Endodermal cell (in vitro differentiated cells): ENCODE measurements at regions not wholly inside any gene's neighbourhood (a gene's known extent, or its start where the extent isn't known, plus 50 kb on each side); places are given as distances from the start of the nearest gene placed in this dataset.

Experiments used
- DNase-seq: peaks from one replicate; pipeline ENCODE4 v3.0.0-alpha.2; 2017
- H3K27ac ChIP-seq: 2 replicates; pipeline ENCODE4 v1.5.1; 2013; ENCODE audit warnings: mild to moderate bottlenecking, low read depth, low read length, moderate library complexity
- H3K27me3 ChIP-seq: 2 replicates; pipeline ENCODE4 v1.6.1; 2013; ENCODE audit warnings: mild to moderate bottlenecking, low read length, moderate library complexity; ENCODE audit not compliant: insufficient read depth, control insufficient read depth, poor library complexity, severe bottlenecking
- H3K36me3 ChIP-seq: 2 replicates; pipeline ENCODE4 v1.7.0; 2013; ENCODE audit warnings: mild to moderate bottlenecking, low read length, moderate library complexity; ENCODE audit not compliant: control insufficient read depth, insufficient read depth
- H3K4me1 ChIP-seq: one replicate; pipeline ENCODE4 v1.7.0; 2013; ENCODE audit warnings: low read length; ENCODE audit not compliant: control insufficient read depth, insufficient read depth
- H3K4me3 ChIP-seq: 2 replicates; pipeline ENCODE4 v1.5.1; 2013; ENCODE audit warnings: mild to moderate bottlenecking, low read length, moderate library complexity
- H3K9ac ChIP-seq: 2 replicates; pipeline ENCODE4 v1.6.1; 2013; ENCODE audit warnings: mild to moderate bottlenecking, low read length, moderate library complexity; ENCODE audit not compliant: poor library complexity, severe bottlenecking; ENCODE audit errors: extremely low read depth
- H3K9me3 ChIP-seq: 2 replicates; pipeline ENCODE4 v1.6.1; 2013; ENCODE audit warnings: mild to moderate bottlenecking, low read length, moderate library complexity; ENCODE audit not compliant: control insufficient read depth
- H3K27ac Mint-ChIP-seq: 2 replicates; pipeline ENCODE4 v1.8.0; 2020; ENCODE audit warnings: mixed read lengths
- H3K27me3 Mint-ChIP-seq: 2 replicates; pipeline ENCODE4 v1.8.0; 2021; ENCODE audit warnings: mild to moderate bottlenecking, mixed read lengths; ENCODE audit not compliant: insufficient read depth
- H3K36me3 Mint-ChIP-seq: 2 replicates; pipeline ENCODE4 v1.8.0; 2020; ENCODE audit warnings: low read depth, mixed read lengths
- H3K4me1 Mint-ChIP-seq: 2 replicates; pipeline ENCODE4 v1.8.0; 2020; ENCODE audit warnings: mixed read lengths
- H3K4me3 Mint-ChIP-seq: 2 replicates; pipeline ENCODE4 v1.8.0; 2020; ENCODE audit warnings: mild to moderate bottlenecking, moderate library complexity, mixed read lengths
- H3K9me3 Mint-ChIP-seq: 2 replicates; pipeline ENCODE4 v1.8.0; 2020; ENCODE audit warnings: mild to moderate bottlenecking, mixed read lengths
- WGBS, 2 experiments: methylation state at CpG; one replicate each; pipeline versions ENCODE4 v1.1.5 to v1.1.7; 2013; ENCODE audit warnings: missing lambda C conversion rate in 2 of 2, mixed read lengths in 1 of 2; ENCODE audit not compliant: insufficient coverage in 1 of 2, insufficient read length in 1 of 2; 5-methylcytosine and 5-hydroxymethylcytosine counted together
- TF ChIP-seq, protein P1 (sequence below): fragments of 200-600 bp; sonication (generic); conservative IDR thresholded peaks from 2 replicates; pipeline ENCODE4 v1.5.0; 2021; ENCODE audit warnings: antibody characterized with exemption, mild to moderate bottlenecking

GRCh38 chr11:45436966-45437365 is 150.8 kb upstream of the SYT13 start:
- Histone ChIP-seq H3K36me3 (no peaks in the 10 kb centered on the region), H3K4me3 (no peak overlapping the region), H3K9me3 (peaks cover 14% of the 10 kb centered on the region), H3K4me1 (no peaks in the 10 kb centered on the region), H3K27ac (no peak overlapping the region), H3K9ac (no peak overlapping the region), H3K27me3 (peaks cover 9% of the 10 kb centered on the region)
- TF ChIP-seq, protein P1, sequence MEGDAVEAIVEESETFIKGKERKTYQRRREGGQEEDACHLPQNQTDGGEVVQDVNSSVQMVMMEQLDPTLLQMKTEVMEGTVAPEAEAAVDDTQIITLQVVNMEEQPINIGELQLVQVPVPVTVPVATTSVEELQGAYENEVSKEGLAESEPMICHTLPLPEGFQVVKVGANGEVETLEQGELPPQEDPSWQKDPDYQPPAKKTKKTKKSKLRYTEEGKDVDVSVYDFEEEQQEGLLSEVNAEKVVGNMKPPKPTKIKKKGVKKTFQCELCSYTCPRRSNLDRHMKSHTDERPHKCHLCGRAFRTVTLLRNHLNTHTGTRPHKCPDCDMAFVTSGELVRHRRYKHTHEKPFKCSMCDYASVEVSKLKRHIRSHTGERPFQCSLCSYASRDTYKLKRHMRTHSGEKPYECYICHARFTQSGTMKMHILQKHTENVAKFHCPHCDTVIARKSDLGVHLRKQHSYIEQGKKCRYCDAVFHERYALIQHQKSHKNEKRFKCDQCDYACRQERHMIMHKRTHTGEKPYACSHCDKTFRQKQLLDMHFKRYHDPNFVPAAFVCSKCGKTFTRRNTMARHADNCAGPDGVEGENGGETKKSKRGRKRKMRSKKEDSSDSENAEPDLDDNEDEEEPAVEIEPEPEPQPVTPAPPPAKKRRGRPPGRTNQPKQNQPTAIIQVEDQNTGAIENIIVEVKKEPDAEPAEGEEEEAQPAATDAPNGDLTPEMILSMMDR = no peak
- H3K36me3 Mint-ChIP-seq = no peaks in the 10 kb centered on the region
- H3K4me3 Mint-ChIP-seq = no peak overlapping the region
- 97 to 100% methylated on average over 1 of the region's 1 CpG for WGBS, 2 experiments
- no peak overlapping the region for H3K27ac Mint-ChIP-seq
- no peak for DNase-seq
- peaks cover 29% of the 10 kb centered on the region for H3K27me3 Mint-ChIP-seq
- H3K4me1 Mint-ChIP-seq = peaks cover 1% of the 10 kb centered on the region
- H3K9me3 Mint-ChIP-seq = peaks cover 9% of the 10 kb centered on the region

DNA sequence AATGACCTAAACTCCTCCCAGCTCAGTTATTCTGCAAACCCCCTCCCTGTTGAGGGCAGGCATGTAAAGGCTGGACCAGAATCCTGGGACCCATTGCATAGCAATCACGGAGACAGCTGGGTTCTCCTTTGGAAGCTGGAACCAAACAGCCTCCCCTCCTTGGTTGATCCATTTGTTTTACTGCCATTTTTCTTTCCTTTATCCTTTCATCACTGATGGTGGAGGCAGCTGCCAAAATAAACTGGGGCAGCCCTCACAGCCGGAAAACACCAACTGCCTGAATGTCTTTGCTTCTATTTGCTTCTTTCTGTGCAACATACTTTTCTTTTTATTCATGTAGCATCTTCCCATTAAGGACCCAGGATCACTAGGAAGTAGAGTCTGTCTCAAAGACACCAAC is 150.0 kb upstream of the SYT13 start:
- DNase-seq = no peak
- peaks cover 9% of the 10 kb centered on the region for H3K27me3 ChIP-seq
- Mint-ChIP-seq H3K27me3 (peaks cover 29% of the 10 kb centered on the region), H3K4me3 (no peak overlapping the region), H3K4me1 (peaks cover 10% of the 10 kb centered on the region), H3K36me3 (no peaks in the 10 kb centered on the region), H3K9me3 (peaks cover 9% of the 10 kb centered on the region), H3K27ac (no peak overlapping the region)
- H3K36me3 ChIP-seq = no peaks in the 10 kb centered on the region
- TF ChIP-seq, protein P1 = no peak
- no peaks in the 10 kb centered on the region for H3K4me1 ChIP-seq
- H3K4me3 ChIP-seq = no peak overlapping the region
- H3K9me3 ChIP-seq = peaks cover 14% of the 10 kb centered on the region
- no peak overlapping the region for H3K27ac ChIP-seq
- WGBS, 2 experiments = 93% methylated on average over 2 of the region's 2 CpGs; no CpG with 5 or more reads in 1 of the 2 experiments
- H3K9ac ChIP-seq = no peak overlapping the region

DNA sequence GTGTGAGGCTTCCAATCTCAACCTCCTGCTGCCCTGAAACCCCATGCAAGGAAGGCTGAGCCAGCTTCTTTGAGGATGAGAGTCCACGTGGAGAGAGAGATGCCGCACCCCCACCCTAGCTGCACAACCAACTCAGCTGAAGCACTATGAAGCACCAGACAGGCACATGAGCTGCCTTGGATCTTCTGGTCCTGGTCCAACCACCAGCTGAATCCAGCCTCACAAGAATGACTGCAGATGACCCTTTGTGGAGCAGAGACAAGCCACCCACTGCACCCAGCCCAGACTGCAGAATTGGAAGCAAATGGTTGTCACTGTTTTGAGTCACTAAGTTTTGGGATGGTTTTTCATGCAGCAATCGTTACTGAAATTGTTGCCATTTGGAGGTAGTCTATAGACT is 149.6 kb upstream of the SYT13 start:
- Mint-ChIP-seq H3K27me3 (peaks cover 29% of the 10 kb centered on the region), H3K36me3 (no peaks in the 10 kb centered on the region), H3K27ac (no peak overlapping the region), H3K4me1 (peaks cover 12% of the 10 kb centered on the region), H3K9me3 (peaks cover 9% of the 10 kb centered on the region), H3K4me3 (no peak overlapping the region)
- no peak overlapping the region for H3K9ac ChIP-seq
- peaks cover 9% of the 10 kb centered on the region for H3K27me3 ChIP-seq
- DNase-seq = no peak
- no peaks in the 10 kb centered on the region for H3K36me3 ChIP-seq
- no peaks in the 10 kb centered on the region for H3K4me1 ChIP-seq
- H3K9me3 ChIP-seq = peaks cover 14% of the 10 kb centered on the region
- H3K27ac ChIP-seq = no peak overlapping the region
- TF ChIP-seq, protein P1 = no peak
- WGBS, 2 experiments = 85 to 90% methylated on average over 3 of the region's 3 CpGs
- H3K4me3 ChIP-seq = no peak overlapping the region
